ENCODE measurements at regions not wholly inside any gene's neighbourhood (a gene's known extent, or its start where the extent isn't known, plus 50 kb on each side); places are given as distances from the start of the nearest gene placed in this dataset.

GRCh38 chr2:8514274-8514662 lies 167.6 kb upstream of the ID2 start:
- Histone ChIP-seq H3K36me3 (ENCODE audit: control insufficient read depth, insufficient read depth, low read length) (no peaks in the 10 kb centered on the region), H3K27me3 (ENCODE audit: control insufficient read depth, insufficient read depth, low read length) (no peaks in the 10 kb centered on the region), H3K4me1 (ENCODE audit: control insufficient read depth, insufficient read depth, low read length) (peaks cover 12% of the 10 kb centered on the region), H3K9me3 (replicated peaks; ENCODE audit: control insufficient read depth, low read depth, low read length) (peaks cover 4% of the 10 kb centered on the region), H3K27ac (ENCODE audit: low read length) (no peak overlapping the region), H3K4me3 (ENCODE audit: low read length) (no peak overlapping the region)
- 98% methylated on average over 4 of the region's 4 CpGs for WGBS (ENCODE audit: insufficient coverage)
- DNase-seq = no peak

GRCh38 chr2:8514796-8515758 lies 166.8 kb upstream of the ID2 start:
- no peak overlapping the region for H3K4me3 ChIP-seq (ENCODE audit: low read length)
- peaks cover 12% of the 10 kb centered on the region for H3K4me1 ChIP-seq (ENCODE audit: control insufficient read depth, insufficient read depth, low read length)
- peaks cover 4% of the 10 kb centered on the region for H3K9me3 ChIP-seq (replicated peaks; ENCODE audit: control insufficient read depth, low read depth, low read length)
- no peak overlapping the region for H3K27ac ChIP-seq (ENCODE audit: low read length)
- WGBS (ENCODE audit: insufficient coverage) = 10% methylated on average over 2 of the region's 14 CpGs
- DNase-seq = peak; percentile 58
- H3K36me3 ChIP-seq (ENCODE audit: control insufficient read depth, insufficient read depth, low read length) = no peaks in the 10 kb centered on the region
- H3K27me3 ChIP-seq (ENCODE audit: control insufficient read depth, insufficient read depth, low read length) = no peaks in the 10 kb centered on the region

GRCh38 chr2:8515864-8516533 lies 165.9 kb upstream of the ID2 start:
- H3K27me3 ChIP-seq (ENCODE audit: control insufficient read depth, insufficient read depth, low read length) = no peaks in the 10 kb centered on the region
- DNase-seq = no peak
- H3K27ac ChIP-seq (ENCODE audit: low read length) = no peak overlapping the region
- H3K36me3 ChIP-seq (ENCODE audit: control insufficient read depth, insufficient read depth, low read length) = no peaks in the 10 kb centered on the region
- H3K4me3 ChIP-seq (ENCODE audit: low read length) = no peak overlapping the region
- 87% methylated on average over 3 of the region's 5 CpGs for WGBS (ENCODE audit: insufficient coverage)
- peaks cover 4% of the 10 kb centered on the region for H3K9me3 ChIP-seq (replicated peaks; ENCODE audit: control insufficient read depth, low read depth, low read length)
- H3K4me1 ChIP-seq (ENCODE audit: control insufficient read depth, insufficient read depth, low read length) = peaks cover 12% of the 10 kb centered on the region

- DNase-seq = no peak
- 63% methylated on average over 11 of the region's 16 CpGs for WGBS (ENCODE audit: insufficient coverage)
- no peak overlapping the region for H3K27ac ChIP-seq (ENCODE audit: low read length)
These were observed 163.9 kb upstream of the ID2 start for GRCh38 chr2:8517850-8518498.

GRCh38 chr2:8518979-8519668 lies 162.7 kb upstream of the ID2 start:
- no peaks in the 10 kb centered on the region for H3K36me3 ChIP-seq (ENCODE audit: control insufficient read depth, insufficient read depth, low read length)
- no peak overlapping the region for H3K4me3 ChIP-seq (ENCODE audit: low read length)
- peaks cover 15% of the 10 kb centered on the region for H3K4me1 ChIP-seq (ENCODE audit: control insufficient read depth, insufficient read depth, low read length)
- no peak for DNase-seq
- H3K9me3 ChIP-seq (replicated peaks; ENCODE audit: control insufficient read depth, low read depth, low read length) = peaks cover 4% of the 10 kb centered on the region
- H3K27ac ChIP-seq (ENCODE audit: low read length) = no peak overlapping the region
- no peaks in the 10 kb centered on the region for H3K27me3 ChIP-seq (ENCODE audit: control insufficient read depth, insufficient read depth, low read length)
- WGBS (ENCODE audit: insufficient coverage) = 60% methylated on average over 3 of the region's 8 CpGs

More at GRCh38 chr2:8517850-8518498, 163.9 kb upstream of the ID2 start:
- peaks cover 4% of the 10 kb centered on the region for H3K9me3 ChIP-seq (replicated peaks; ENCODE audit: control insufficient read depth, low read depth, low read length)
- peaks cover 15% of the 10 kb centered on the region for H3K4me1 ChIP-seq (ENCODE audit: control insufficient read depth, insufficient read depth, low read length)
- no peaks in the 10 kb centered on the region for H3K27me3 ChIP-seq (ENCODE audit: control insufficient read depth, insufficient read depth, low read length)
- H3K4me3 ChIP-seq (ENCODE audit: low read length) = no peak overlapping the region
- no peaks in the 10 kb centered on the region for H3K36me3 ChIP-seq (ENCODE audit: control insufficient read depth, insufficient read depth, low read length)

- Histone ChIP-seq H3K4me3 (ENCODE audit: low read length) (no peak overlapping the region), H3K27me3 (ENCODE audit: control insufficient read depth, insufficient read depth, low read length) (no peaks in the 10 kb centered on the region), H3K4me1 (ENCODE audit: control insufficient read depth, insufficient read depth, low read length) (peaks cover 17% of the 10 kb centered on the region), H3K27ac (ENCODE audit: low read length) (no peak overlapping the region), H3K9me3 (replicated peaks; ENCODE audit: control insufficient read depth, low read depth, low read length) (no peaks in the 10 kb centered on the region), H3K36me3 (ENCODE audit: control insufficient read depth, insufficient read depth, low read length) (no peaks in the 10 kb centered on the region)
- no peak for DNase-seq
- WGBS (ENCODE audit: insufficient coverage) = 52% methylated on average over 2 of the region's 5 CpGs
These were observed 161.0 kb upstream of the ID2 start for GRCh38 chr2:8520791-8521344.

- H3K4me1 ChIP-seq (ENCODE audit: control insufficient read depth, insufficient read depth, low read length) = peaks cover 21% of the 10 kb centered on the region
- DNase-seq = no peak
These were observed 159.2 kb upstream of the ID2 start for GRCh38 chr2:8522687-8523086.

GRCh38 chr2:8524388-8524787 lies 157.5 kb upstream of the ID2 start:
- H3K27me3 ChIP-seq (ENCODE audit: control insufficient read depth, insufficient read depth, low read length) = no peaks in the 10 kb centered on the region
- no peaks in the 10 kb centered on the region for H3K9me3 ChIP-seq (replicated peaks; ENCODE audit: control insufficient read depth, low read depth, low read length)
- peaks cover 18% of the 10 kb centered on the region for H3K4me1 ChIP-seq (ENCODE audit: control insufficient read depth, insufficient read depth, low read length)
- no peak overlapping the region for H3K4me3 ChIP-seq (ENCODE audit: low read length)
- WGBS (ENCODE audit: insufficient coverage) = 94% methylated on average over 7 of the region's 9 CpGs
- no peak overlapping the region for H3K27ac ChIP-seq (ENCODE audit: low read length)
- no peaks in the 10 kb centered on the region for H3K36me3 ChIP-seq (ENCODE audit: control insufficient read depth, insufficient read depth, low read length)
- no peak for DNase-seq

More at GRCh38 chr2:8522687-8523086, 159.2 kb upstream of the ID2 start:
- Histone ChIP-seq H3K27me3 (ENCODE audit: control insufficient read depth, insufficient read depth, low read length) (no peaks in the 10 kb centered on the region), H3K4me3 (ENCODE audit: low read length) (no peak overlapping the region), H3K36me3 (ENCODE audit: control insufficient read depth, insufficient read depth, low read length) (no peaks in the 10 kb centered on the region), H3K27ac (ENCODE audit: low read length) (no peak overlapping the region), H3K9me3 (replicated peaks; ENCODE audit: control insufficient read depth, low read depth, low read length) (no peaks in the 10 kb centered on the region)
- whole genome bisulfite sequencing (ENCODE audit: insufficient coverage) = 60% methylated on average over 2 of the region's 2 CpGs

- no peak for DNase-seq
- Histone ChIP-seq H3K27me3 (ENCODE audit: control insufficient read depth, insufficient read depth, low read length) (no peaks in the 10 kb centered on the region), H3K36me3 (ENCODE audit: control insufficient read depth, insufficient read depth, low read length) (no peaks in the 10 kb centered on the region), H3K4me1 (ENCODE audit: control insufficient read depth, insufficient read depth, low read length) (peaks cover 18% of the 10 kb centered on the region), H3K27ac (ENCODE audit: low read length) (no peak overlapping the region), H3K4me3 (ENCODE audit: low read length) (no peak overlapping the region), H3K9me3 (replicated peaks; ENCODE audit: control insufficient read depth, low read depth, low read length) (no peaks in the 10 kb centered on the region)
- WGBS (ENCODE audit: insufficient coverage) = 92% methylated on average over 6 of the region's 8 CpGs
These were observed 157.0 kb upstream of the ID2 start for GRCh38 chr2:8524823-8525222.

Measured in muscle of leg (tissue), 3 donors.